OCI-LY3 (cell line): ENCODE measurements at regions not wholly inside any gene's neighbourhood (a gene's known extent, or its start where the extent isn't known, plus 50 kb on each side); places are given as distances from the start of the nearest gene placed in this dataset.

Experiments used
- H2AFZ ChIP-seq: fragments of 200-600, 300-600 bp; shearing (Covaris generic); 2 replicates; pipeline ENCODE4 v1.6.0; 2014; ENCODE audit warnings: antibody characterized with exemption, low read depth, low read length
- H3K27ac ChIP-seq: fragments of 200-600, 300-600 bp; sonication (generic); 2 replicates; pipeline ENCODE4 v1.5.1; 2014; ENCODE audit warnings: mild to moderate bottlenecking, low read length, moderate library complexity, mixed read lengths
- H3K27me3 ChIP-seq: fragments of 200-600, 300-600 bp; sonication (generic); 2 replicates; pipeline ENCODE4 v1.6.1; 2014; ENCODE audit warnings: low read depth, low read length, mixed read lengths
- H3K36me3 ChIP-seq: fragments of 200-600, 300-600 bp; sonication (generic); replicated peaks from 2 replicates; pipeline ENCODE3; 2014; ENCODE audit warnings: low read depth, low read length, mixed read lengths
- H3K4me1 ChIP-seq: fragments of 300-600, 200-600 bp; sonication (generic); 2 replicates; pipeline ENCODE4 v1.6.1; 2014; ENCODE audit warnings: low read length, mixed read lengths
- H3K4me2 ChIP-seq: fragments of 200-600, 300-600 bp; sonication (generic); 2 replicates; pipeline ENCODE4 v1.6.1; 2014; ENCODE audit warnings: low read length, mixed read lengths
- H3K4me3 ChIP-seq: fragments of 300-600, 200-600 bp; sonication (generic); 2 replicates; pipeline ENCODE4 v1.5.1; 2014; ENCODE audit warnings: antibody characterized with exemption, mild to moderate bottlenecking, low read length, moderate library complexity
- H3K79me2 ChIP-seq: fragments of 300-600, 200-600 bp; shearing (Covaris generic); 2 replicates; pipeline ENCODE4 v1.6.1; 2014; ENCODE audit warnings: mild to moderate bottlenecking, low read length, mixed read lengths
- H3K9ac ChIP-seq: fragments of 300-600, 200-600 bp; shearing (Covaris generic); 2 replicates; pipeline ENCODE4 v1.6.0; 2014; ENCODE audit warnings: mild to moderate bottlenecking, low read length, moderate library complexity
- H3K9me3 ChIP-seq: fragments of 200-600, 300-600 bp; shearing (Covaris generic); 2 replicates; pipeline ENCODE4 v1.6.1; 2014; ENCODE audit warnings: low read length, mixed read lengths; ENCODE audit not compliant: insufficient read depth
- H4K20me1 ChIP-seq: fragments of 200-600, 300-600 bp; sonication (generic); 2 replicates; pipeline ENCODE4 v1.6.1; 2016; ENCODE audit warnings: low read length, mixed read lengths; ENCODE audit not compliant: insufficient read depth
- CTCF ChIP-seq: fragments of 200-600, 300-600 bp; sonication (generic); IDR thresholded peaks from 2 replicates; pipeline ENCODE4 v1.5.1; 2014; ENCODE audit warnings: antibody characterized with exemption, low read length, low read depth
- EZH2phosphoT487 ChIP-seq: fragments of 200-600 bp; shearing (Covaris generic); IDR thresholded peaks from 2 replicates; pipeline ENCODE4 v1.6.1; 2018; ENCODE audit warnings: antibody characterized with exemption, mixed run types, low read depth

GRCh38 chr1:82503822-82504221, 703.1 kb downstream of the ADGRL2 start:
- TF ChIP-seq EZH2phosphoT487 (no peak), CTCF (no peak)
- Histone ChIP-seq H3K27me3 (no peaks in the 10 kb centered on the region), H3K4me1 (no peaks in the 10 kb centered on the region), H2AFZ (no peak overlapping the region), H4K20me1 (no peaks in the 10 kb centered on the region), H3K4me3 (no peak overlapping the region), H3K27ac (no peak overlapping the region), H3K9ac (no peak overlapping the region), H3K9me3 (no peaks in the 10 kb centered on the region), H3K36me3 (no peaks in the 10 kb centered on the region), H3K4me2 (no peak overlapping the region), H3K79me2 (no peaks in the 10 kb centered on the region)

- H4K20me1 ChIP-seq: no peaks in the 10 kb centered on the region
Measured at GRCh38 chr1:82499022-82499421, 698.3 kb downstream of the ADGRL2 start.

GRCh38 chr1:82494117-82494516, 693.4 kb downstream of the ADGRL2 start:
- Histone ChIP-seq H4K20me1 (no peaks in the 10 kb centered on the region), H3K4me2 (no peak overlapping the region), H3K4me1 (no peaks in the 10 kb centered on the region), H3K79me2 (no peaks in the 10 kb centered on the region), H3K36me3 (no peaks in the 10 kb centered on the region), H3K4me3 (no peak overlapping the region), H3K27me3 (no peaks in the 10 kb centered on the region), H3K9ac (no peak overlapping the region), H3K9me3 (no peaks in the 10 kb centered on the region), H2AFZ (no peak overlapping the region), H3K27ac (no peak overlapping the region)
- no peak for TF ChIP-seq CTCF
- TF ChIP-seq EZH2phosphoT487: no peak

More at GRCh38 chr1:82499022-82499421, 698.3 kb downstream of the ADGRL2 start:
- Histone ChIP-seq H3K9me3 (no peaks in the 10 kb centered on the region), H3K4me3 (no peak overlapping the region), H3K27me3 (no peaks in the 10 kb centered on the region), H3K36me3 (no peaks in the 10 kb centered on the region), H3K27ac (no peak overlapping the region), H3K79me2 (no peaks in the 10 kb centered on the region), H2AFZ (no peak overlapping the region), H3K4me2 (no peak overlapping the region), H3K4me1 (no peaks in the 10 kb centered on the region), H3K9ac (no peak overlapping the region)
- TF ChIP-seq CTCF: no peak
- no peak for TF ChIP-seq EZH2phosphoT487

GRCh38 chr1:82492159-82492558, 691.4 kb downstream of the ADGRL2 start:
- no peaks in the 10 kb centered on the region for H3K4me1 ChIP-seq

More at GRCh38 chr1:82492159-82492558, 691.4 kb downstream of the ADGRL2 start:
- no peaks in the 10 kb centered on the region for H3K9me3 ChIP-seq
- H3K27me3 ChIP-seq: no peaks in the 10 kb centered on the region
- H3K36me3 ChIP-seq: no peaks in the 10 kb centered on the region
- no peaks in the 10 kb centered on the region for H3K79me2 ChIP-seq
- no peak overlapping the region for H3K27ac ChIP-seq
- H3K4me2 ChIP-seq: no peak overlapping the region
- no peaks in the 10 kb centered on the region for H4K20me1 ChIP-seq
- no peak overlapping the region for H3K9ac ChIP-seq
- no peak overlapping the region for H3K4me3 ChIP-seq
- no peak for TF ChIP-seq EZH2phosphoT487
- no peak for TF ChIP-seq CTCF
- H2AFZ ChIP-seq: no peak overlapping the region
